Peyer's patch (tissue), 4 donors: ENCODE measurements at regions not wholly inside any gene's neighbourhood (a gene's known extent, or its start where the extent isn't known, plus 50 kb on each side); places are given as distances from the start of the nearest gene placed in this dataset.

Experiments
- CTCF ChIP-seq, 6 experiments: fragments of 450-650 bp in 4 of 6; fragments of 200-600 bp in 2 of 6; sonication (generic) in 1 of 6; IDR thresholded peaks; one replicate each; pipeline ENCODE4 v1.5.1; 2017 to 2019; ENCODE audit warnings: antibody characterized with exemption in 6 of 6, mild to moderate bottlenecking in 3 of 6, moderate library complexity in 1 of 6
- POLR2A ChIP-seq, 2 donors: fragments of 450-650 bp; IDR thresholded peaks; one replicate each; pipeline ENCODE4 v1.5.1; 2017; ENCODE audit warnings: antibody characterized with exemption in 2 of 2, mild to moderate bottlenecking in 2 of 2, moderate library complexity in 2 of 2

- TF ChIP-seq POLR2A (IDR thresholded peaks at IDR 0.05) (no peak), CTCF (IDR thresholded peaks at IDR 0.05) (no peak)
Observed at GRCh38 chr6:51541847-51542246, 545.6 kb downstream of the PKHD1 start.
